ENCODE measurements at regions not wholly inside any gene's neighbourhood (a gene's known extent, or its start where the extent isn't known, plus 50 kb on each side); places are given as distances from the start of the nearest gene placed in this dataset.

DNA sequence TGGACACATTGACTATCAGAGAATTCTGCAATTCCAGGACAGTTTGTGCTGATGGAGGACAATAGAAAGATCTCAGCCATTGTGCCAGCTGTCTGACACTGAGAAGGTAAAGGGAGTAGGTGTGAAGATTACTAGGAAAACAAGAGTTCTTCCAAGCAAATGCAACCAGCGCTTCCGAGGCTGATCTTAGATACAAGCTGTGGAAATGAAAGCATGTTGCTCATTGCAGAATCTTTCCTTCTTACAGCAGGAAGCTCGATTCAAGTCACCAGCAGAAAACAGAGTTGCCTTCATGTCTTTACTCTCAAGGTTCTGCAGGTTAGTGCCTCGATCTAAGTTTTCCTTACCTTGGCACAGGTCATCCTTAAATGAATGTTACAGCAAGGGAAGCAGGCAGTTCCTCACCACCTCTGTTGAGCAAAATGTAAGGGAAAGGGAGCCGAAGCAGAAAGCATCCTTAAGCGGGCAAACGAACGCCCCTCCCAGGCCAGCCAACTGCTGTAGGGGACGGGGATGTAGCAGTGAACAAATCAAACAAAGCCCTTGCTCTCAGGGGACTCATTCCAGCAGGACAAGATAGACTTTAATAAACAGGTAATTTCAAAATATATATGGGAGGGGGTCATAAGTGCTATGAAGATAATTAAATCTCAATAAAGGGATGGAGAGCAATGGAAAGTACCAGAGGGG is 54.3 kb downstream of the MARCHF4 start:
- Histone ChIP-seq H3K4me1 (ENCODE audit: control insufficient read depth in 4 of 4, insufficient read depth in 4 of 4, low read length in 3 of 4) (no peaks in the 10 kb centered on the region), H3K9me3 (ENCODE audit: control insufficient read depth in 4 of 4, low read length in 3 of 4) (peaks cover 0 to 6% (median 0%) of the 10 kb centered on the region in 4 donors), H3K4me3 (ENCODE audit: low read depth in 1 of 3, low read length in 3 of 3) (no peak overlapping the region), H3K9ac (ENCODE audit: low read depth in 1 of 2, low read length in 2 of 2) (no peak overlapping the region), H3K36me3 (ENCODE audit: control insufficient read depth in 4 of 4, insufficient read depth in 3 of 4, low read depth in 1 of 4, low read length in 3 of 4) (no peaks in the 10 kb centered on the region), H3K27me3 (ENCODE audit: control insufficient read depth in 4 of 4, insufficient read depth in 4 of 4, low read length in 3 of 4) (peaks cover 0 to 15% (median 2%) of the 10 kb centered on the region in 4 donors), H3K27ac (ENCODE audit: low read depth in 1 of 2, low read length in 2 of 2) (no peak overlapping the region)
- TF ChIP-seq RAD21 (IDR thresholded peaks at IDR 0.05) (no peak), NR2F2 (IDR thresholded peaks at IDR 0.05) (no peak), EGR1 (IDR thresholded peaks at IDR 0.05; ENCODE audit: low read depth in 2 of 2) (no peak), FOXA1 (IDR thresholded peaks at IDR 0.05) (no peak), HNF4G (IDR thresholded peaks at IDR 0.05) (no peak), TAF1 (conservative IDR thresholded peaks at IDR 0.05) (no peak), MAX (IDR thresholded peaks at IDR 0.05) (no peak), GABPA (IDR thresholded peaks at IDR 0.05 in 1 of 2, conservative IDR thresholded peaks at IDR 0.05 in 1 of 2) (no peak), RXRA (IDR thresholded peaks at IDR 0.05) (no peak), HNF4A (conservative IDR thresholded peaks at IDR 0.05) (no peak)
- TF ChIP-seq, protein P1, sequence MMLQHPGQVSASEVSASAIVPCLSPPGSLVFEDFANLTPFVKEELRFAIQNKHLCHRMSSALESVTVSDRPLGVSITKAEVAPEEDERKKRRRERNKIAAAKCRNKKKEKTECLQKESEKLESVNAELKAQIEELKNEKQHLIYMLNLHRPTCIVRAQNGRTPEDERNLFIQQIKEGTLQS (IDR thresholded peaks at IDR 0.05) = no peak
- TF ChIP-seq, protein P2, sequence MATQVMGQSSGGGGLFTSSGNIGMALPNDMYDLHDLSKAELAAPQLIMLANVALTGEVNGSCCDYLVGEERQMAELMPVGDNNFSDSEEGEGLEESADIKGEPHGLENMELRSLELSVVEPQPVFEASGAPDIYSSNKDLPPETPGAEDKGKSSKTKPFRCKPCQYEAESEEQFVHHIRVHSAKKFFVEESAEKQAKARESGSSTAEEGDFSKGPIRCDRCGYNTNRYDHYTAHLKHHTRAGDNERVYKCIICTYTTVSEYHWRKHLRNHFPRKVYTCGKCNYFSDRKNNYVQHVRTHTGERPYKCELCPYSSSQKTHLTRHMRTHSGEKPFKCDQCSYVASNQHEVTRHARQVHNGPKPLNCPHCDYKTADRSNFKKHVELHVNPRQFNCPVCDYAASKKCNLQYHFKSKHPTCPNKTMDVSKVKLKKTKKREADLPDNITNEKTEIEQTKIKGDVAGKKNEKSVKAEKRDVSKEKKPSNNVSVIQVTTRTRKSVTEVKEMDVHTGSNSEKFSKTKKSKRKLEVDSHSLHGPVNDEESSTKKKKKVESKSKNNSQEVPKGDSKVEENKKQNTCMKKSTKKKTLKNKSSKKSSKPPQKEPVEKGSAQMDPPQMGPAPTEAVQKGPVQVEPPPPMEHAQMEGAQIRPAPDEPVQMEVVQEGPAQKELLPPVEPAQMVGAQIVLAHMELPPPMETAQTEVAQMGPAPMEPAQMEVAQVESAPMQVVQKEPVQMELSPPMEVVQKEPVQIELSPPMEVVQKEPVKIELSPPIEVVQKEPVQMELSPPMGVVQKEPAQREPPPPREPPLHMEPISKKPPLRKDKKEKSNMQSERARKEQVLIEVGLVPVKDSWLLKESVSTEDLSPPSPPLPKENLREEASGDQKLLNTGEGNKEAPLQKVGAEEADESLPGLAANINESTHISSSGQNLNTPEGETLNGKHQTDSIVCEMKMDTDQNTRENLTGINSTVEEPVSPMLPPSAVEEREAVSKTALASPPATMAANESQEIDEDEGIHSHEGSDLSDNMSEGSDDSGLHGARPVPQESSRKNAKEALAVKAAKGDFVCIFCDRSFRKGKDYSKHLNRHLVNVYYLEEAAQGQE (IDR thresholded peaks at IDR 0.05) = no peak
- WGBS = 42% methylated on average over 9 of the region's 9 CpGs
- DNase-seq (ENCODE audit: low spot score) = no peak

DNA sequence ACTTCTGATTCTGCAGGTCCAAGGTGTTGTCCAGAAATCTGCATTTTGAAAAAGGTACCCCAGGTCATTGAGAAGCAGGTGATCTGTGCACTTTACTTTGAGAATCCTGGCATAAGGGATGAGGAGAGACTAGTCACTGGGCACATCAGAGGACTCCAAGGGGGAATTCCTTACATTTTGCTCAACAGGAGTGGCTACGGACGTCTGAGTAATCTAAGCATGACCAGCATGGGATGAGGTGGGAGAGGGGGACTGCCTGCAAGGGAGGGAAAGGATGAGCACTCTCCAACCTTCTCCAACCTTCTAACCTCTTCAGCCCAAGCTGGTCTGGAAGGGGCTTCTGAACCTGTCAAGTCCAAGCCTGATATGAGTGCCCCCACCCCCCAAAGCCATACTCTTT is 55.5 kb downstream of the MARCHF4 start:
- H3K36me3 ChIP-seq (ENCODE audit: control insufficient read depth in 4 of 4, insufficient read depth in 3 of 4, low read depth in 1 of 4, low read length in 3 of 4) = no peaks in the 10 kb centered on the region
- H3K4me1 ChIP-seq (ENCODE audit: control insufficient read depth in 4 of 4, insufficient read depth in 4 of 4, low read length in 3 of 4) = no peaks in the 10 kb centered on the region
- peaks cover 0 to 15% (median 2%) of the 10 kb centered on the region in 4 donors for H3K27me3 ChIP-seq (ENCODE audit: control insufficient read depth in 4 of 4, insufficient read depth in 4 of 4, low read length in 3 of 4)
- peaks cover 0 to 6% (median 0%) of the 10 kb centered on the region in 4 donors for H3K9me3 ChIP-seq (ENCODE audit: control insufficient read depth in 4 of 4, low read length in 3 of 4)
- no peak for DNase-seq (ENCODE audit: low spot score)
- 61% methylated on average over 2 of the region's 2 CpGs for WGBS
- no peak for TF ChIP-seq SP1 (IDR thresholded peaks at IDR 0.05)
- TF ChIP-seq, protein P3, sequence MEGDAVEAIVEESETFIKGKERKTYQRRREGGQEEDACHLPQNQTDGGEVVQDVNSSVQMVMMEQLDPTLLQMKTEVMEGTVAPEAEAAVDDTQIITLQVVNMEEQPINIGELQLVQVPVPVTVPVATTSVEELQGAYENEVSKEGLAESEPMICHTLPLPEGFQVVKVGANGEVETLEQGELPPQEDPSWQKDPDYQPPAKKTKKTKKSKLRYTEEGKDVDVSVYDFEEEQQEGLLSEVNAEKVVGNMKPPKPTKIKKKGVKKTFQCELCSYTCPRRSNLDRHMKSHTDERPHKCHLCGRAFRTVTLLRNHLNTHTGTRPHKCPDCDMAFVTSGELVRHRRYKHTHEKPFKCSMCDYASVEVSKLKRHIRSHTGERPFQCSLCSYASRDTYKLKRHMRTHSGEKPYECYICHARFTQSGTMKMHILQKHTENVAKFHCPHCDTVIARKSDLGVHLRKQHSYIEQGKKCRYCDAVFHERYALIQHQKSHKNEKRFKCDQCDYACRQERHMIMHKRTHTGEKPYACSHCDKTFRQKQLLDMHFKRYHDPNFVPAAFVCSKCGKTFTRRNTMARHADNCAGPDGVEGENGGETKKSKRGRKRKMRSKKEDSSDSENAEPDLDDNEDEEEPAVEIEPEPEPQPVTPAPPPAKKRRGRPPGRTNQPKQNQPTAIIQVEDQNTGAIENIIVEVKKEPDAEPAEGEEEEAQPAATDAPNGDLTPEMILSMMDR (IDR thresholded peaks at IDR 0.05; ENCODE audit: low read depth, low read length, missing input control) = no peak
- TF ChIP-seq GABPA (IDR thresholded peaks at IDR 0.05 in 1 of 2, conservative IDR thresholded peaks at IDR 0.05 in 1 of 2) = no peak
- TF ChIP-seq RXRA (IDR thresholded peaks at IDR 0.05) = no peak
- TF ChIP-seq EGR1 (IDR thresholded peaks at IDR 0.05; ENCODE audit: low read depth in 2 of 2) = no peak
- no peak for TF ChIP-seq TAF1 (conservative IDR thresholded peaks at IDR 0.05)
- no peak overlapping the region for H3K9ac ChIP-seq (ENCODE audit: low read depth in 1 of 2, low read length in 2 of 2)
- H3K27ac ChIP-seq (ENCODE audit: low read depth in 1 of 2, low read length in 2 of 2) = no peak overlapping the region
- H3K4me3 ChIP-seq (ENCODE audit: low read depth in 1 of 3, low read length in 3 of 3) = no peak overlapping the region

All from liver (tissue), 8 donors.